GM23338 (cell line): ENCODE measurements at regions not wholly inside any gene's neighbourhood (a gene's known extent, or its start where the extent isn't known, plus 50 kb on each side); places are given as distances from the start of the nearest gene placed in this dataset.

Source experiments
- ATAC-seq: fragments of 200-7000 bp; cut with Tn5 transposase; 3 replicates; pipeline ENCODE4 v1.9.1; 2020
- DNase-seq: peaks from one replicate; pipeline ENCODE4 v3.0.0-alpha.2; 2015; ENCODE audit warnings: low spot score
- H2AFZ ChIP-seq: fragments of 200-600 bp; sonication (generic); 2 replicates; pipeline ENCODE4 v1.8.0; 2016; ENCODE audit warnings: antibody characterized with exemption, mild to moderate bottlenecking, moderate library complexity
- H3F3A ChIP-seq: fragments of 200-600 bp; sonication (generic); replicated peaks from 2 replicates; pipeline ENCODE4 v1.8.0; 2017; ENCODE audit warnings: antibody characterized with exemption, mixed run types, low read depth
- H3K27ac ChIP-seq: fragments of 200-600 bp; sonication (generic); 2 replicates; pipeline ENCODE4 v1.6.1; 2016; ENCODE audit warnings: low read depth
- H3K27me3 ChIP-seq: fragments of 200-600 bp; sonication (generic); 2 replicates; pipeline ENCODE4 v1.8.0; 2016; ENCODE audit warnings: mild to moderate bottlenecking, mixed run types, moderate library complexity; ENCODE audit not compliant: insufficient read depth
- H3K36me3 ChIP-seq: fragments of 200-600 bp; sonication (generic); 2 replicates; pipeline ENCODE4 v1.8.0; 2016; ENCODE audit warnings: mild to moderate bottlenecking; ENCODE audit not compliant: insufficient read depth
- H3K4me1 ChIP-seq: fragments of 200-600 bp; sonication (generic); 2 replicates; pipeline ENCODE4 v1.8.0; 2016; ENCODE audit warnings: mild to moderate bottlenecking, moderate library complexity; ENCODE audit not compliant: insufficient read depth
- H3K4me2 ChIP-seq: fragments of 200-600 bp; sonication (generic); 2 replicates; pipeline ENCODE4 v1.7.1; 2017; ENCODE audit warnings: mixed run types
- H3K4me3 ChIP-seq: fragments of 200-600 bp; sonication (generic); 2 replicates; pipeline ENCODE4 v1.6.1; 2016; ENCODE audit warnings: mixed run types
- H3K79me2 ChIP-seq: fragments of 200-600 bp; sonication (generic); replicated peaks from 2 replicates; pipeline ENCODE4 v1.8.0; 2017; ENCODE audit warnings: mild to moderate bottlenecking; ENCODE audit not compliant: insufficient read depth
- H3K9me2 ChIP-seq: fragments of 200-600 bp; sonication (generic); 2 replicates; pipeline ENCODE4 v1.8.0; 2017; ENCODE audit not compliant: insufficient read depth
- H4K20me1 ChIP-seq: fragments of 200-600 bp; sonication (generic); replicated peaks from 2 replicates; pipeline ENCODE4 v1.8.0; 2017; ENCODE audit warnings: mild to moderate bottlenecking; ENCODE audit not compliant: insufficient read depth
- H3K27ac Mint-ChIP-seq: 2 replicates; pipeline ENCODE4 v1.8.0; 2020; ENCODE audit warnings: inconsistent platforms, mild to moderate bottlenecking, moderate library complexity, mixed read lengths
- H3K27me3 Mint-ChIP-seq: 3 replicates; pipeline ENCODE4 v1.8.0; 2022; ENCODE audit warnings: low read depth, mild to moderate bottlenecking, moderate library complexity, mixed read lengths, inconsistent platforms; ENCODE audit not compliant: insufficient read depth, poor library complexity
- H3K36me3 Mint-ChIP-seq: 3 replicates; pipeline ENCODE4 v1.8.0; 2021; ENCODE audit warnings: low read depth, mild to moderate bottlenecking, inconsistent platforms, moderate library complexity, mixed read lengths
- H3K4me1 Mint-ChIP-seq: 3 replicates; pipeline ENCODE4 v1.8.0; 2020; ENCODE audit warnings: mild to moderate bottlenecking, inconsistent platforms, mixed read lengths
- H3K4me3 Mint-ChIP-seq: 3 replicates; pipeline ENCODE4 v1.8.0; 2021; ENCODE audit warnings: moderate library complexity, mild to moderate bottlenecking, inconsistent platforms, mixed read lengths
- H3K9me3 Mint-ChIP-seq: 3 replicates; pipeline ENCODE4 v1.8.0; 2020; ENCODE audit warnings: moderate library complexity, mild to moderate bottlenecking, inconsistent platforms, mixed read lengths
- CREB1 ChIP-seq: fragments of 250-450 bp; sonication (Bioruptor Pico); IDR thresholded peaks from 2 replicates; pipeline ENCODE4 v1.5.0; 2020; ENCODE audit warnings: low read depth, mild to moderate bottlenecking, moderate library complexity
- CTCF ChIP-seq, 2 experiments: fragments of 200-600 bp in 1 of 2; sonication (generic) in 1 of 2; conservative IDR thresholded peaks; 2 replicates each; pipeline versions ENCODE4 v1.5.1 to v1.6.1; 2016 to 2017; ENCODE audit warnings: antibody characterized with exemption in 2 of 2, low read depth in 2 of 2, mild to moderate bottlenecking in 2 of 2, moderate library complexity in 1 of 2
- ETS1 ChIP-seq: IDR thresholded peaks from 2 replicates; pipeline ENCODE4 v1.6.1; 2016; ENCODE audit warnings: antibody characterized with exemption
- EZH2 ChIP-seq: fragments of 200-600 bp; sonication (generic); IDR thresholded peaks from one replicate; pipeline ENCODE4 v1.8.0; 2017; ENCODE audit warnings: antibody characterized with exemption, mild to moderate bottlenecking, low read depth; ENCODE audit not compliant: unreplicated experiment
- EZH2phosphoT487 ChIP-seq: fragments of 200-600 bp; sonication (generic); IDR thresholded peaks from one replicate; pipeline ENCODE4 v1.8.1; 2018; ENCODE audit warnings: antibody characterized with exemption; ENCODE audit not compliant: unreplicated experiment
- JUNB ChIP-seq: IDR thresholded peaks from one replicate; pipeline ENCODE4 v1.6.1; 2016; ENCODE audit warnings: antibody characterized with exemption; ENCODE audit not compliant: unreplicated experiment
- NANOG ChIP-seq: IDR thresholded peaks from 2 replicates; pipeline ENCODE4 v1.6.1; 2016; ENCODE audit warnings: antibody characterized with exemption, borderline replicate concordance
- POLR2AphosphoS5 ChIP-seq: IDR thresholded peaks from 2 replicates; pipeline ENCODE4 v1.6.1; 2016; ENCODE audit warnings: antibody characterized with exemption, low read depth
- REST ChIP-seq: IDR thresholded peaks from one replicate; pipeline ENCODE4 v1.6.1; 2018; ENCODE audit warnings: antibody characterized with exemption; ENCODE audit not compliant: unreplicated experiment
- STAT1 ChIP-seq: IDR thresholded peaks from one replicate; pipeline ENCODE4 v1.6.1; 2016; ENCODE audit warnings: antibody characterized with exemption; ENCODE audit not compliant: unreplicated experiment
- ZNF114 ChIP-seq: fragments of 250-450 bp; sonication (Bioruptor Pico); IDR thresholded peaks from 2 replicates; pipeline ENCODE4 v1.5.0; 2020; ENCODE audit warnings: mild to moderate bottlenecking, moderate library complexity
- ZNF331 ChIP-seq: fragments of 250-450 bp; sonication (Bioruptor Pico); IDR thresholded peaks from 2 replicates; pipeline ENCODE4 v1.5.0; 2020; ENCODE audit warnings: low read depth, mild to moderate bottlenecking, moderate library complexity
- TF ChIP-seq, protein P1 (sequence below): fragments of 250-450 bp; sonication (Bioruptor Pico); IDR thresholded peaks from 2 replicates; pipeline ENCODE4 v1.5.0; 2020; ENCODE audit warnings: mild to moderate bottlenecking, moderate library complexity

DNA sequence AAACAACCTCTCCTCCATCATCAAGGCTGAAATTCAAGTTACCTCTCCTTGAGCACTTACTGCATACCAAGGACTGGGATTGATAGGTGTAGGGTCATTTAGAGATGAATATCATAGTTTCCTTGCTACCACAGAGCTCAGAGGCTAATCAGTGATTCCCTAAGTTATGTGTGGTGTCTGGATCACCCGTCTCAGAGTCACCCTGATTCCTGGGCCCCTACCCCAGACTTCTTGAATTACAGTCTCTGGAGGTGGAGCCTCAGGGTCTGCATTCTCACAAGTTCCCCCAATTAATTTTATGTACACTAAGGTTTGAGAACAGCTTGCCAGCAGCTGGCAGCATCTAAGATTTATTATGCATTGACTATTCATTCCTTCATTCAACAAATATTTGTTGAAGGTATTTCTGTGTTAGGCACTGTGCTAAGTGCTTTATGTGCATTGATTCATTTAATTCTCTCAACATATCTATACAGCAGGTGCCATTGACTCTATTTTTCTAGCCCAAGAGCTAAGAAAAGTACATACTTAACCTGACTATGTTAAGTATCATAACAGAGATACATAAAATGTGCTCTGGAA, 182.9 kb upstream of the FGGY start:
- H3K4me3 Mint-ChIP-seq = no peak overlapping the region
- TF ChIP-seq CREB1 (no peak), CTCF (conservative IDR thresholded peaks at IDR 0.05; ENCODE audit: low read depth in 2 of 2) (no peak), EZH2phosphoT487 (no peak), EZH2 (no peak), NANOG (no peak), JUNB (no peak), ZNF331 (CRISPR knock-in tag) (no peak), REST (no peak), ETS1 (no peak), POLR2AphosphoS5 (no peak), STAT1 (no peak), ZNF114 (CRISPR knock-in tag) (no peak)
- TF ChIP-seq, protein P1, sequence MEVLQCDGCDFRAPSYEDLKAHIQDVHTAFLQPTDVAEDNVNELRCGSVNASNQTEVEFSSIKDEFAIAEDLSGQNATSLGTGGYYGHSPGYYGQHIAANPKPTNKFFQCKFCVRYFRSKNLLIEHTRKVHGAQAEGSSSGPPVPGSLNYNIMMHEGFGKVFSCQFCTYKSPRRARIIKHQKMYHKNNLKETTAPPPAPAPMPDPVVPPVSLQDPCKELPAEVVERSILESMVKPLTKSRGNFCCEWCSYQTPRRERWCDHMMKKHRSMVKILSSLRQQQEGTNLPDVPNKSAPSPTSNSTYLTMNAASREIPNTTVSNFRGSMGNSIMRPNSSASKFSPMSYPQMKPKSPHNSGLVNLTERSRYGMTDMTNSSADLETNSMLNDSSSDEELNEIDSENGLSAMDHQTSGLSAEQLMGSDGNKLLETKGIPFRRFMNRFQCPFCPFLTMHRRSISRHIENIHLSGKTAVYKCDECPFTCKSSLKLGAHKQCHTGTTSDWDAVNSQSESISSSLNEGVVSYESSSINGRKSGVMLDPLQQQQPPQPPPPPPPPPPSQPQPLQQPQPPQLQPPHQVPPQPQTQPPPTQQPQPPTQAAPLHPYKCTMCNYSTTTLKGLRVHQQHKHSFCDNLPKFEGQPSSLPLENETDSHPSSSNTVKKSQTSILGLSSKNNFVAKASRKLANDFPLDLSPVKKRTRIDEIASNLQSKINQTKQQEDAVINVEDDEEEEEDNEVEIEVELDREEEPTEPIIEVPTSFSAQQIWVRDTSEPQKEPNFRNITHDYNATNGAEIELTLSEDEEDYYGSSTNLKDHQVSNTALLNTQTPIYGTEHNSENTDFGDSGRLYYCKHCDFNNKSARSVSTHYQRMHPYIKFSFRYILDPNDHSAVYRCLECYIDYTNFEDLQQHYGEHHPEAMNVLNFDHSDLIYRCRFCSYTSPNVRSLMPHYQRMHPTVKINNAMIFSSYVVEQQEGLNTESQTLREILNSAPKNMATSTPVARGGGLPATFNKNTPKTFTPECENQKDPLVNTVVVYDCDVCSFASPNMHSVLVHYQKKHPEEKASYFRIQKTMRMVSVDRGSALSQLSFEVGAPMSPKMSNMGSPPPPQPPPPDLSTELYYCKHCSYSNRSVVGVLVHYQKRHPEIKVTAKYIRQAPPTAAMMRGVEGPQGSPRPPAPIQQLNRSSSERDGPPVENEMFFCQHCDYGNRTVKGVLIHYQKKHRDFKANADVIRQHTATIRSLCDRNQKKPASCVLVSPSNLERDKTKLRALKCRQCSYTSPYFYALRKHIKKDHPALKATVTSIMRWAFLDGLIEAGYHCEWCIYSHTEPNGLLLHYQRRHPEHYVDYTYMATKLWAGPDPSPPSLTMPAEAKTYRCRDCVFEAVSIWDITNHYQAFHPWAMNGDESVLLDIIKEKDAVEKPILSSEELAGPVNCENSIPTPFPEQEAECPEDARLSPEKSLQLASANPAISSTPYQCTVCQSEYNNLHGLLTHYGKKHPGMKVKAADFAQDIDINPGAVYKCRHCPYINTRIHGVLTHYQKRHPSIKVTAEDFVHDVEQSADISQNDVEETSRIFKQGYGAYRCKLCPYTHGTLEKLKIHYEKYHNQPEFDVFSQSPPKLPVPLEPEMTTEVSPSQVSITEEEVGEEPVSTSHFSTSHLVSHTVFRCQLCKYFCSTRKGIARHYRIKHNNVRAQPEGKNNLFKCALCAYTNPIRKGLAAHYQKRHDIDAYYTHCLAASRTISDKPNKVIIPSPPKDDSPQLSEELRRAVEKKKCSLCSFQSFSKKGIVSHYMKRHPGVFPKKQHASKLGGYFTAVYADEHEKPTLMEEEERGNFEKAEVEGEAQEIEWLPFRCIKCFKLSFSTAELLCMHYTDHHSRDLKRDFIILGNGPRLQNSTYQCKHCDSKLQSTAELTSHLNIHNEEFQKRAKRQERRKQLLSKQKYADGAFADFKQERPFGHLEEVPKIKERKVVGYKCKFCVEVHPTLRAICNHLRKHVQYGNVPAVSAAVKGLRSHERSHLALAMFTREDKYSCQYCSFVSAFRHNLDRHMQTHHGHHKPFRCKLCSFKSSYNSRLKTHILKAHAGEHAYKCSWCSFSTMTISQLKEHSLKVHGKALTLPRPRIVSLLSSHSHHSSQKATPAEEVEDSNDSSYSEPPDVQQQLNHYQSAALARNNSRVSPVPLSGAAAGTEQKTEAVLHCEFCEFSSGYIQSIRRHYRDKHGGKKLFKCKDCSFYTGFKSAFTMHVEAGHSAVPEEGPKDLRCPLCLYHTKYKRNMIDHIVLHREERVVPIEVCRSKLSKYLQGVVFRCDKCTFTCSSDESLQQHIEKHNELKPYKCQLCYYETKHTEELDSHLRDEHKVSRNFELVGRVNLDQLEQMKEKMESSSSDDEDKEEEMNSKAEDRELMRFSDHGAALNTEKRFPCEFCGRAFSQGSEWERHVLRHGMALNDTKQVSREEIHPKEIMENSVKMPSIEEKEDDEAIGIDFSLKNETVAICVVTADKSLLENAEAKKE (CRISPR knock-in tag) = no peak
- peaks cover 35% of the 10 kb centered on the region for H3K4me1 ChIP-seq
- H3K27me3 ChIP-seq = no peaks in the 10 kb centered on the region
- no peaks in the 10 kb centered on the region for H3K36me3 Mint-ChIP-seq
- H3K4me2 ChIP-seq = no peak overlapping the region
- no peaks in the 10 kb centered on the region for H3K27me3 Mint-ChIP-seq
- no peak overlapping the region for H3K27ac ChIP-seq
- peaks cover 6% of the 10 kb centered on the region; the same call in 1 of the 2 replicates for H3K9me2 ChIP-seq
- ATAC-seq = no peak
- peaks cover 41% of the 10 kb centered on the region for H3K4me1 Mint-ChIP-seq
- no peak overlapping the region for H3K27ac Mint-ChIP-seq
- no peak overlapping the region for H3K4me3 ChIP-seq
- no peaks in the 10 kb centered on the region for H3F3A ChIP-seq
- H4K20me1 ChIP-seq = no peaks in the 10 kb centered on the region
- no peak for DNase-seq
- H3K9me3 Mint-ChIP-seq = no peaks in the 10 kb centered on the region
- H2AFZ ChIP-seq = no peak overlapping the region
- H3K79me2 ChIP-seq = no peaks in the 10 kb centered on the region
- H3K36me3 ChIP-seq = no peaks in the 10 kb centered on the region
